ENCODE measurements at regions not wholly inside any gene's neighbourhood (a gene's known extent, or its start where the extent isn't known, plus 50 kb on each side); places are given as distances from the start of the nearest gene placed in this dataset.
"Not testable (repeated sequence)": the region's sequence is repeated elsewhere in the genome, so short reads cannot be mapped to it uniquely, and the experiment has no call there.

- no peak for DNase-seq
Measured at GRCh38 chr1:217079584-217079983, 356.4 kb upstream of the ESRRG start.

GRCh38 chr1:217078959-217079358 lies 355.7 kb upstream of the ESRRG start:
- DNase-seq = no peak

- DNase-seq = no peak
Measured at GRCh38 chr1:217078078-217078690, 355.0 kb upstream of the ESRRG start.

- DNase-seq = no peak
Measured at GRCh38 chr1:217077426-217077825, 354.2 kb upstream of the ESRRG start.

GRCh38 chr1:217076902-217077301 lies 353.7 kb upstream of the ESRRG start:
- no peak for DNase-seq

- peak; percentile 16 for DNase-seq
Measured at GRCh38 chr1:217072926-217073325, 349.7 kb upstream of the ESRRG start.

- no peak for DNase-seq
Measured at GRCh38 chr1:217067642-217068041, 344.4 kb upstream of the ESRRG start.

- no peak for DNase-seq
Measured at GRCh38 chr1:217066794-217067193, 343.6 kb upstream of the ESRRG start.

GRCh38 chr1:217063172-217063908 lies 340.1 kb upstream of the ESRRG start:
- peak; percentile 46 for DNase-seq

- no peak for DNase-seq
Measured at GRCh38 chr1:217062586-217062985, 339.4 kb upstream of the ESRRG start.

GRCh38 chr1:217059401-217059800 lies 336.2 kb upstream of the ESRRG start:
- no peak for DNase-seq

- no peak for DNase-seq
Measured at GRCh38 chr1:217053676-217054075, 330.4 kb upstream of the ESRRG start.

- no peak for DNase-seq
Measured at GRCh38 chr1:217052626-217053025, 329.4 kb upstream of the ESRRG start.

- no peak for DNase-seq
Measured at GRCh38 chr1:217052196-217052595, 329.0 kb upstream of the ESRRG start.

- no peak for DNase-seq
Measured at GRCh38 chr1:217049721-217050120, 326.5 kb upstream of the ESRRG start.

GRCh38 chr1:217049081-217049480 lies 325.9 kb upstream of the ESRRG start:
- DNase-seq = no peak

- DNase-seq = no peak
Measured at GRCh38 chr1:217048104-217048707, 325.0 kb upstream of the ESRRG start.

GRCh38 chr1:217040711-217041455 lies 317.7 kb upstream of the ESRRG start:
- no peak for DNase-seq

- DNase-seq = no peak
Measured at GRCh38 chr1:217039926-217040325, 316.7 kb upstream of the ESRRG start.

GRCh38 chr1:217039139-217039538 lies 315.9 kb upstream of the ESRRG start:
- not testable (repeated sequence) for DNase-seq

GRCh38 chr1:217036757-217037156 lies 313.5 kb upstream of the ESRRG start:
- DNase-seq = no peak

GRCh38 chr1:217032715-217033367 lies 309.6 kb upstream of the ESRRG start:
- no peak for DNase-seq
